ENCODE measurements at regions not wholly inside any gene's neighbourhood (a gene's known extent, or its start where the extent isn't known, plus 50 kb on each side); places are given as distances from the start of the nearest gene placed in this dataset.

DNA sequence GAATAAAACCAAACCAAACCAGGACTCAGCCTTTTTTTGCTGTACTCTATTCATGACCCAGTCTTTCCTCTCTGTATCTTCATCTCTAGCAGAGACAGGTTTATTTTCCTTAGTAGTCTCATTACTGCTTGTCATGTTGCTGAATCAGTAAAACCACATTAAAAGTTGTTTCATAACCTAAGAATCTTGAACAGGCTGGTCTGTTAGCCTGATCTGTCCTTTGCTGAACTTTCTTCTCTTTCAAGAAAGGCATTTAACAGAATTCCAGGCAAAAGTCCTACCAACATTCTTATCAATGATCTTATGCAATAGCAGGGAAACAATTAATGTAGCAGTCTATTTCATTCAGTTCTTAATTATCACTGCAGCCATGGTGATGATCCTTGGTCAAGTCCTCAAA is 197.7 kb downstream of the CASP12 start:
- TF ChIP-seq, protein P1, sequence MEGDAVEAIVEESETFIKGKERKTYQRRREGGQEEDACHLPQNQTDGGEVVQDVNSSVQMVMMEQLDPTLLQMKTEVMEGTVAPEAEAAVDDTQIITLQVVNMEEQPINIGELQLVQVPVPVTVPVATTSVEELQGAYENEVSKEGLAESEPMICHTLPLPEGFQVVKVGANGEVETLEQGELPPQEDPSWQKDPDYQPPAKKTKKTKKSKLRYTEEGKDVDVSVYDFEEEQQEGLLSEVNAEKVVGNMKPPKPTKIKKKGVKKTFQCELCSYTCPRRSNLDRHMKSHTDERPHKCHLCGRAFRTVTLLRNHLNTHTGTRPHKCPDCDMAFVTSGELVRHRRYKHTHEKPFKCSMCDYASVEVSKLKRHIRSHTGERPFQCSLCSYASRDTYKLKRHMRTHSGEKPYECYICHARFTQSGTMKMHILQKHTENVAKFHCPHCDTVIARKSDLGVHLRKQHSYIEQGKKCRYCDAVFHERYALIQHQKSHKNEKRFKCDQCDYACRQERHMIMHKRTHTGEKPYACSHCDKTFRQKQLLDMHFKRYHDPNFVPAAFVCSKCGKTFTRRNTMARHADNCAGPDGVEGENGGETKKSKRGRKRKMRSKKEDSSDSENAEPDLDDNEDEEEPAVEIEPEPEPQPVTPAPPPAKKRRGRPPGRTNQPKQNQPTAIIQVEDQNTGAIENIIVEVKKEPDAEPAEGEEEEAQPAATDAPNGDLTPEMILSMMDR (IDR thresholded peaks at IDR 0.05) = no peak
- no peak for TF ChIP-seq POLR2A (IDR thresholded peaks at IDR 0.05)
